K562 (cell line): ENCODE measurements at regions not wholly inside any gene's neighbourhood (a gene's known extent, or its start where the extent isn't known, plus 50 kb on each side); places are given as distances from the start of the nearest gene placed in this dataset.

Experiments used
- ATAC-seq: fragments of 200-7000 bp; cut with Tn5 transposase; 3 replicates; pipeline ENCODE4 v1.9.1; 2020; ENCODE audit warnings: moderate library complexity
- BruUV-seq: library from RNA; stranded (reverse); fragments of 400-500 nt; replicated peaks from 2 replicates; lab custom pipeline; 2021; lab: Mats Ljungman, UMichigan
- CTCF ChIA-PET: fragments of 300-600 bp; formaldehyde crosslinking; extraction: SDS; loops from one replicate; lab custom pipeline; 2021; ENCODE audit warnings: low intra/inter-chr PET ratio; lab: Yijun Ruan, JAX
- POLR2A ChIA-PET: fragments of 300-600, 350-650 bp; sonication (Branson Sonifier 250); formaldehyde crosslinking; extraction: SDS; loops from one replicate; lab custom pipeline; 2021; ENCODE audit warnings: antibody characterized with exemption, inconsistent platforms; lab: Yijun Ruan, JAX
- DNase-seq, 4 experiments: peaks; one replicate each; pipeline versions ENCODE4 v3.0.0 to v3.0.0-alpha.2; 2011 to 2018; ENCODE audit warnings: low spot score in 3 of 4, mixed read lengths in 3 of 4; ENCODE audit errors: extremely low read depth in 1 of 4
- FAIRE-seq: peaks from 2 replicates; lab custom pipeline; 2011; peaks lifted over from hg19 to GRCh38; lab: Jason Lieb, UNC
- H2AFZ ChIP-seq: 2 replicates; pipeline ENCODE4 v1.6.0; 2011; ENCODE audit warnings: low read depth, low read length, control low read depth, inconsistent platforms
- H3K27ac ChIP-seq: fragments of 200-600 bp; 3 replicates; pipeline ENCODE4 v1.8.0; 2011; ENCODE audit warnings: low read depth, mild to moderate bottlenecking, control low read depth, inconsistent platforms, low read length, moderate library complexity, mixed read lengths; ENCODE audit errors: extremely low read depth
- H3K27me3 ChIP-seq, 2 experiments: fragments of 300-600 bp in 1 of 2; 2 replicates in 1 of 2; 3 replicates in 1 of 2; pipeline versions ENCODE4 v1.6.0 to v1.8.0; 2011; ENCODE audit warnings: inconsistent platforms in 2 of 2, low read length in 2 of 2, mild to moderate bottlenecking in 1 of 2, mixed read lengths in 1 of 2, moderate library complexity in 1 of 2; ENCODE audit not compliant: control insufficient read depth in 2 of 2, insufficient read depth in 2 of 2
- H3K36me3 ChIP-seq: fragments of 300-600 bp; 3 replicates; pipeline ENCODE4 v1.8.0; 2011; ENCODE audit warnings: mild to moderate bottlenecking, low read length, inconsistent platforms; ENCODE audit not compliant: control insufficient read depth, insufficient read depth
- H3K4me1 ChIP-seq, 2 experiments: fragments of 200-600 bp in 1 of 2; replicated peaks in 1 of 2; 2 replicates in 1 of 2; 3 replicates in 1 of 2; pipeline versions ENCODE4 v1.5.1 to v1.8.0; 2011; ENCODE audit warnings: inconsistent platforms in 2 of 2, low read length in 2 of 2, mild to moderate bottlenecking in 1 of 2, mixed read lengths in 1 of 2, moderate library complexity in 1 of 2; ENCODE audit not compliant: control insufficient read depth in 2 of 2, insufficient read depth in 2 of 2
- H3K4me2 ChIP-seq: 2 replicates; pipeline ENCODE4 v1.6.1; 2011; ENCODE audit warnings: low read length, control low read depth, inconsistent platforms, mixed read lengths; ENCODE audit not compliant: insufficient read depth
- H3K4me3 ChIP-seq: fragments of 200-600 bp; sonication (generic), shearing (Covaris generic); 2 replicates; pipeline ENCODE4 v1.5.1; 2016; ENCODE audit warnings: control low read depth, inconsistent platforms
- H3K79me2 ChIP-seq: fragments of 200-600 bp; 3 replicates; pipeline ENCODE4 v1.8.0; 2011; ENCODE audit warnings: low read length, inconsistent platforms; ENCODE audit not compliant: control insufficient read depth, insufficient read depth
- H3K9ac ChIP-seq, 2 experiments: 2 replicates each; pipeline versions ENCODE4 v1.6.0 to v1.6.1; 2011; ENCODE audit warnings: low read depth in 2 of 2, low read length in 2 of 2, control low read depth in 1 of 2, inconsistent platforms in 1 of 2, mild to moderate bottlenecking in 1 of 2, mixed read lengths in 1 of 2; ENCODE audit not compliant: insufficient read depth in 1 of 2
- H3K9me1 ChIP-seq: one replicate; pipeline ENCODE4 v1.6.0; 2011; ENCODE audit warnings: inconsistent platforms, mild to moderate bottlenecking, low read length, moderate library complexity; ENCODE audit not compliant: control insufficient read depth, insufficient read depth
- H3K9me3 ChIP-seq: replicated peaks from 2 replicates; pipeline ENCODE4 v1.5.1; 2011; ENCODE audit warnings: low read depth, low read length, inconsistent platforms; ENCODE audit not compliant: control insufficient read depth, insufficient read depth
- H4K20me1 ChIP-seq: replicated peaks from 2 replicates; pipeline ENCODE4 v1.6.1; 2011; ENCODE audit warnings: low read length, inconsistent platforms, mixed read lengths; ENCODE audit not compliant: control insufficient read depth, insufficient read depth
- FIP1L1 ChIP-seq: fragments of 200-400 bp; formaldehyde crosslinking; IDR thresholded peaks from 2 replicates; pipeline ENCODE4 v1.6.1; 2018; ENCODE audit warnings: mild to moderate bottlenecking, low read depth, low read length; ENCODE audit not compliant: poor library complexity, severe bottlenecking
- NR2C2 ChIP-seq, 2 experiments: fragments of 200-800 bp in 1 of 2; sonication (Bioruptor generic) in 1 of 2; sonication (generic) in 1 of 2; formaldehyde crosslinking in 1 of 2; IDR thresholded peaks; 2 replicates each; pipeline versions ENCODE4 v1.6.1 to v1.8.0; 2016 to 2022; ENCODE audit warnings: mild to moderate bottlenecking in 1 of 2, missing compliant biosample characterization in 1 of 2, missing genetic modification characterization in 1 of 2, missing genetic modification reagents in 1 of 2
- TOE1 ChIP-seq, 2 experiments: fragments of 450-650 bp in 1 of 2; sonication (generic) in 1 of 2; formaldehyde crosslinking in 1 of 2; IDR thresholded peaks; 2 replicates each; pipeline versions ENCODE4 v1.7.1 to v1.8.0; 2016 to 2022; ENCODE audit warnings: borderline replicate concordance in 2 of 2, mild to moderate bottlenecking in 2 of 2, antibody characterized with exemption in 1 of 2, inconsistent platforms in 1 of 2, low read depth in 1 of 2, missing genetic modification reagents in 1 of 2, moderate library complexity in 1 of 2
- ZFPM2 ChIP-seq: fragments of 250-450 bp; sonication (Bioruptor Pico); IDR thresholded peaks from 2 replicates; pipeline ENCODE4 v1.5.1; 2022; ENCODE audit warnings: mild to moderate bottlenecking
- ZNF239 ChIP-seq: fragments of 250-450 bp; sonication (Bioruptor Pico); IDR thresholded peaks from 2 replicates; pipeline ENCODE4 v1.4.0; 2020; ENCODE audit warnings: mild to moderate bottlenecking
- WGBS: fragments of 100-300 bp; shearing (Covaris generic); methylation state at CpG from one replicate; pipeline ENCODE4 v1.1.6; 2016; ENCODE audit warnings: low coverage, mixed read lengths; ENCODE audit not compliant: insufficient coverage; ENCODE audit errors: missing lambda C conversion rate; 5-methylcytosine and 5-hydroxymethylcytosine counted together
- in situ Hi-C: fragments of 300-500 bp; cut with MboI; formaldehyde crosslinking; loops from 4 replicates; pipeline ENCODE4 v1.15.0; 2018; ENCODE audit warnings: inconsistent platforms, mixed read lengths
- intact Hi-C: fragments of 100-400 bp; cut with micrococcal nuclease; formaldehyde crosslinking; loops from 2 replicates; pipeline ENCODE4 v1.14.2; 2022
- TF ChIP-seq, protein P1 (sequence below), 2 experiments: fragments of 450-650 bp in 1 of 2; sonication (generic) in 1 of 2; formaldehyde crosslinking; conservative IDR thresholded peaks; 2 replicates each; pipeline versions ENCODE4 v1.4.0 to v1.8.1; 2020 to 2022; ENCODE audit warnings: mild to moderate bottlenecking in 1 of 2, missing genetic modification reagents in 1 of 2
- TF ChIP-seq, protein P2 (sequence below): IDR thresholded peaks from 2 replicates; pipeline ENCODE4 v1.6.1; 2012; ENCODE audit warnings: low read depth, low read length, improper control_type of control experiment, borderline replicate concordance

DNA sequence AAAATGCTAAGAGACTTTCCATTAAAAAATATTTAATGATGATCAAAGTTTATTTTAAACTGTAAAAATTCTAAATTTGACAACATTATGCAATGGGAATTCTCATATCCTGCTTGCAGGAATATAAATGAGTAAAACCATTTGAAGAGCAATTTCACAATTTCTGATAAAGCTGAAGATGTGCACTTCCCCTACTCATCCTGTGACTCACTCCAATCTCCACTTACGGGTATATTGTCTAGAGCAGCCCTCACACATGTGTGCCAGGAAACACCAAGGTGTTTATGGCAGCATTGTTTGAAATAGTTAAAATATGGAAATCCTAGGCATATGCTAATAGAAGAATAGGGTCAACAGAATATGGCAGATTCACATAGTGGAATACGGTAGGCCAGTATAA is 158.4 kb downstream of the PDHA2 start (continued):
- TF ChIP-seq TOE1 (IDR thresholded peaks at IDR 0.05; ENCODE audit: borderline replicate concordance) (no peak), TOE1 (CRISPR knock-in tag; IDR thresholded peaks at IDR 0.05; ENCODE audit: borderline replicate concordance, low read depth) (no peak), ZNF239 (no peak), ZFPM2 (no peak), FIP1L1 (no peak)

DNA sequence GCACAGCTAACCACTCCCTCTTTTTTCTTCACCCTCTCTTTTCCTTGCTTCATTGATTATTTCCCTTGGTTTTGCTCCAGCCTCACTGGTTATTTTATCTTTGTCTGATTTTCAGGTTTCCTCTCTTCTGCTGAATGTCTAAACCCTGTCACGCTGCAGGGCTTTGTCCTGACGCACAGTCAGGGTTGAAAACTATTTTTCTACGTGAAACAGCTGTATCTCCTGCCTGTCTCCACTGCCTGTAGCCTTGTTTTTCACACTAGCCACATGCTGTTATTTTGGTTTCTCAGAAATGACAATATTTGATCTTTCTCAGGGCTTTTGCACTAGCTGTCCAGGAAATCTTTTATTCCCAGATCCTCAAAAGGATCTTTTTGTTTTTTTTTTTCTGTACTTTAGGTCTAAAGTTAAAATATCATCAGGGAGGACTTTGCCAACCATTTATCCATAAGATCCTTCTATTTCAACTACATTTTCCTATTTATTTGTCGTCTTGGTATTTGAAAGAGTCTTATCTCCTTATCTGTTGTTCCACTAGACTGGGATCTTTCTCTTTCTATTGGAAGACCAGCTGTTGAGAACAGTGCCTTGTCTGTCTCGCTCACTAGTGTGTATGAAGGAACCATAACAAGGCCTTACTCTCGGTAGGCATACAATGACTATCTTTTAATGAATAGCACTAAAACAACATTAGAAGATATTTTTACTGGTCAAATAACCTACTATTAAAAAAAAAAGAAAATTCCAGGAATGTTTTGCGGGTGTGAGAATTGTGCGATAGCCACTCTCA is 164.3 kb downstream of the PDHA2 start:
- DNase-seq (no peak), ATAC-seq (no peak), FAIRE-seq (no peak)
- no peaks in the 10 kb centered on the region for H3K9me3 ChIP-seq
- no peak overlapping the region for H3K9ac ChIP-seq
- intact Hi-C loops (no loop called here), in situ Hi-C loops (no loop called here)
- H3K27me3 ChIP-seq: no peaks in the 10 kb centered on the region
- WGBS: 3% methylated on average over 8 of the region's 8 CpGs
- H3K4me1 ChIP-seq: no peaks in the 10 kb centered on the region
- no peak overlapping the region for H3K4me3 ChIP-seq
- no peak overlapping the region for H2AFZ ChIP-seq
- no peaks in the 10 kb centered on the region for H4K20me1 ChIP-seq
- H3K36me3 ChIP-seq: no peaks in the 10 kb centered on the region
- TF ChIP-seq NR2C2 (CRISPR knock-in tag; IDR thresholded peaks at IDR 0.05): no peak
- TF ChIP-seq NR2C2 (tag; IDR thresholded peaks at IDR 0.05): no peak
- TF ChIP-seq, protein P1, sequence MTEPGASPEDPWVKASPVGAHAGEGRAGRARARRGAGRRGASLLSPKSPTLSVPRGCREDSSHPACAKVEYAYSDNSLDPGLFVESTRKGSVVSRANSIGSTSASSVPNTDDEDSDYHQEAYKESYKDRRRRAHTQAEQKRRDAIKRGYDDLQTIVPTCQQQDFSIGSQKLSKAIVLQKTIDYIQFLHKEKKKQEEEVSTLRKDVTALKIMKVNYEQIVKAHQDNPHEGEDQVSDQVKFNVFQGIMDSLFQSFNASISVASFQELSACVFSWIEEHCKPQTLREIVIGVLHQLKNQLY (CRISPR knock-in tag; conservative IDR thresholded peaks at IDR 0.05): no peak
- TF ChIP-seq, protein P2, sequence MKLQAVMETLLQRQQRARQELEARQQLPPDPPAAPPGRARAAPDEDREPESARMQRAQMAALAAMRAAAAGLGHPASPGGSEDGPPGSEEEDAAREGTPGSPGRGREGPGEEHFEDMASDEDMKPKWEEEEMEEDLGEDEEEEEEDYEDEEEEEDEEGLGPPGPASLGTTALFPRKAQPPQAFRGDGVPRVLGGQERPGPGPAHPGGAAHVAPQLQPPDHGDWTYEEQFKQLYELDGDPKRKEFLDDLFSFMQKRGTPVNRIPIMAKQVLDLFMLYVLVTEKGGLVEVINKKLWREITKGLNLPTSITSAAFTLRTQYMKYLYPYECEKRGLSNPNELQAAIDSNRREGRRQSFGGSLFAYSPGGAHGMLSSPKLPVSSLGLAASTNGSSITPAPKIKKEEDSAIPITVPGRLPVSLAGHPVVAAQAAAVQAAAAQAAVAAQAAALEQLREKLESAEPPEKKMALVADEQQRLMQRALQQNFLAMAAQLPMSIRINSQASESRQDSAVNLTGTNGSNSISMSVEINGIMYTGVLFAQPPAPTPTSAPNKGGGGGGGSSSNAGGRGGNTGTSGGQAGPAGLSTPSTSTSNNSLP: no peak
- ChIA-PET CTCF (no interaction called here), POLR2A (interaction anchor here (0.7 kb wide), 1 partner anchor 20 kb away, joined by 3 read pairs; no protein-coding TSS in a partner anchor)
- no peak overlapping the region for H3K27ac ChIP-seq
- H3K79me2 ChIP-seq: no peaks in the 10 kb centered on the region
- no peak overlapping the region for H3K4me2 ChIP-seq
- H3K9me1 ChIP-seq: no peaks in the 10 kb centered on the region
- BruUV-seq: no TSS peak
